Uterus (tissue), 2 donors: ENCODE measurements at regions not wholly inside any gene's neighbourhood (a gene's known extent, or its start where the extent isn't known, plus 50 kb on each side); places are given as distances from the start of the nearest gene placed in this dataset.

Experiments used
- POLR2A ChIP-seq, 2 donors: fragments of 450-650 bp; IDR thresholded peaks; one replicate each; pipeline ENCODE4 v1.6.1; 2016; ENCODE audit warnings: antibody characterized with exemption in 2 of 2, mild to moderate bottlenecking in 1 of 2, moderate library complexity in 1 of 2
- TF ChIP-seq, protein P1 (sequence below), 4 experiments: fragments of 200-600 bp in 2 of 4; fragments of 450-650 bp in 2 of 4; sonication (generic) in 2 of 4; IDR thresholded peaks; one replicate each; pipeline ENCODE4 v1.5.1; 2016 to 2019; ENCODE audit warnings: antibody characterized with exemption in 4 of 4, mild to moderate bottlenecking in 2 of 4, moderate library complexity in 1 of 4

DNA sequence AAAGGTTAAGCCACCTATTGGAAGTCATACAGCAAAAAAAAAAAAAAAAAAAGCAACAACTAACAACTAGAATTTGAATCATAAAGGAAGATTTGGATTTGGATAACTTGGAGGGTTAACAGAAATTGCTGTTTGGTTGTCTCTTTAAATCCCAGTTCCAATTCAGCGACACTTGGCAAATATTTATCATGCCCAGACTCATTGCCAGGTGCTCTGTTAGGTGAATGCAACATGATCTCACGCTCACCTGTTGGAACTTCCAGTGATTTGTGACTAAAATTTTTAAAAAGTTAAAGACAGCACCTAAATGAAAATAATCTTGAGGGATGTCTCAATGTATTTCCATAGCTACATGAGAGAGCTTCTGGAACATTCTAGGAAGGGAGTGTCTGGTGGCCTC is 103.7 kb downstream of the TBX3 start:
- TF ChIP-seq, protein P1, sequence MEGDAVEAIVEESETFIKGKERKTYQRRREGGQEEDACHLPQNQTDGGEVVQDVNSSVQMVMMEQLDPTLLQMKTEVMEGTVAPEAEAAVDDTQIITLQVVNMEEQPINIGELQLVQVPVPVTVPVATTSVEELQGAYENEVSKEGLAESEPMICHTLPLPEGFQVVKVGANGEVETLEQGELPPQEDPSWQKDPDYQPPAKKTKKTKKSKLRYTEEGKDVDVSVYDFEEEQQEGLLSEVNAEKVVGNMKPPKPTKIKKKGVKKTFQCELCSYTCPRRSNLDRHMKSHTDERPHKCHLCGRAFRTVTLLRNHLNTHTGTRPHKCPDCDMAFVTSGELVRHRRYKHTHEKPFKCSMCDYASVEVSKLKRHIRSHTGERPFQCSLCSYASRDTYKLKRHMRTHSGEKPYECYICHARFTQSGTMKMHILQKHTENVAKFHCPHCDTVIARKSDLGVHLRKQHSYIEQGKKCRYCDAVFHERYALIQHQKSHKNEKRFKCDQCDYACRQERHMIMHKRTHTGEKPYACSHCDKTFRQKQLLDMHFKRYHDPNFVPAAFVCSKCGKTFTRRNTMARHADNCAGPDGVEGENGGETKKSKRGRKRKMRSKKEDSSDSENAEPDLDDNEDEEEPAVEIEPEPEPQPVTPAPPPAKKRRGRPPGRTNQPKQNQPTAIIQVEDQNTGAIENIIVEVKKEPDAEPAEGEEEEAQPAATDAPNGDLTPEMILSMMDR (IDR thresholded peaks at IDR 0.05) = no peak
- TF ChIP-seq POLR2A (IDR thresholded peaks at IDR 0.05) = no peak
